ENCODE measurements at regions not wholly inside any gene's neighbourhood (a gene's known extent, or its start where the extent isn't known, plus 50 kb on each side); places are given as distances from the start of the nearest gene placed in this dataset.

- TF ChIP-seq TAF1 (conservative IDR thresholded peaks at IDR 0.05) (no peak), REST (IDR thresholded peaks at IDR 0.05) (no peak), MAX (IDR thresholded peaks at IDR 0.05) (no peak), RAD21 (IDR thresholded peaks at IDR 0.05) (no peak), ATF3 (IDR thresholded peaks at IDR 0.05) (no peak), CTCF (IDR thresholded peaks at IDR 0.05; ENCODE audit: low read depth, low read length, missing input control) (no peak), RXRA (IDR thresholded peaks at IDR 0.05) (no peak)
These were observed 113.9 kb upstream of the PLXNA4 start for GRCh38 chr7:132690174-132690573.
